ENCODE measurements at regions not wholly inside any gene's neighbourhood (a gene's known extent, or its start where the extent isn't known, plus 50 kb on each side); places are given as distances from the start of the nearest gene placed in this dataset.

DNA sequence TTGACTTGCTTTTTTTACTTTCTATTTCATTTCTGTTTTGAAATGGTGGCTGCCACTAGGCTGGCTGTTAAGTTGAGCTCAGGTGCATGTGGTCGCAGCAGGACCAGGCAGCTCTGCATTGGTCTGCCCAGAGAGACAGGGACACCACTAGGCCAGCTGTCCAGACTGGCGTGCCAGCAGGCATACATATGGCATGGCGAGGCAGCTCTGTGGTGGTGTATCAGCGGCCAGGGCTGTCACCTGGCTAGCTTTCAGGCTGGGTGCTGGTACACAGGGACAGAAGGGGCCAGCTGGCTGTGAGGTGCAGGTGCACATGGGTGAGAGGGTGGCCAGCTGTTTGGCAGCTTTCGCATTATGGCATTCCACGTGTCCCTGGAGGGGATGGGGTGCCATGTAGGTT, 654.0 kb upstream of the ACO1 start (continued):
- TF ChIP-seq TRIM24 (IDR thresholded peaks at IDR 0.05) (no peak), CHCHD3 (CRISPR knock-in tag; IDR thresholded peaks at IDR 0.05) (no peak), HMG20B (CRISPR knock-in tag; IDR thresholded peaks at IDR 0.05) (no peak)

DNA sequence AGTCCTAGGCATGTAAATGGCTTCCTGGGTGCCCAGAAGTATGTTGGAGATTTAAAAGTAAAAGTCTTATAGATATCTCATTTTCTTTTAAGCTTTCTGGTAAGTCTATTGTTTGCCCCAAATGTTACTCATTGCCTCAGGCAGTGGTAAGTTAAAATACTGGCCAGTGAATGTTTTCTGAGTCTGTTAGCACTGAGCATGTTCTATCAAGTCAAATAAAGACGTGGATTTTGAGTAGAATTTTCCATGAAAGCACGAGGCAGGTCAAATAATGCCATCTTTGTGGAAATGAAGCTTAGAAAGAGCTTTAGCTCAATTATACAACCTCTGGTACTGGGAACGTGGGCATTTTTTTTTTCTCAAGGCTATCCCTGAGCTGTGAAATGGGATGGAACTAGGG, 651.3 kb upstream of the ACO1 start:
- H3K36me3 ChIP-seq (ENCODE audit: control insufficient read depth, insufficient read depth, low read length): no peaks in the 10 kb centered on the region
- POLR2A ChIA-PET: no interaction called here

More for the DNA sequence above, 651.3 kb upstream of the ACO1 start:
- Histone ChIP-seq H3K79me2 (ENCODE audit: control insufficient read depth, insufficient read depth, low read length) (no peaks in the 10 kb centered on the region), H4K20me1 (replicated peaks; ENCODE audit: control insufficient read depth, insufficient read depth, low read length) (no peaks in the 10 kb centered on the region), H3K4me3 (no peak overlapping the region), H3K4me2 (ENCODE audit: insufficient read depth, low read length) (no peak overlapping the region), H3K27ac (ENCODE audit: extremely low read depth, low read depth, low read length) (no peak overlapping the region), H3K4me1 (replicated peaks in 1 of 2; ENCODE audit: control insufficient read depth in 2 of 2, insufficient read depth in 2 of 2, low read length in 2 of 2) (no peaks in the 10 kb centered on the region), H3K27me3 (ENCODE audit: control insufficient read depth in 2 of 2, insufficient read depth in 2 of 2, low read length in 2 of 2) (no peaks in the 10 kb centered on the region), H3K9me1 (ENCODE audit: control insufficient read depth, insufficient read depth, low read length) (no peaks in the 10 kb centered on the region), H3K9ac (ENCODE audit: insufficient read depth in 1 of 2, low read depth in 2 of 2, low read length in 2 of 2) (no peak overlapping the region), H2AFZ (ENCODE audit: low read depth, low read length) (no peak overlapping the region), H3K9me3 (replicated peaks; ENCODE audit: control insufficient read depth, insufficient read depth, low read depth, low read length) (no peaks in the 10 kb centered on the region)
- WGBS (ENCODE audit: insufficient coverage, low coverage, missing lambda C conversion rate): 0% methylated on average over 3 of the region's 3 CpGs
- no TSS peak for BruUV-seq (replicated peaks)
- DNase-seq (ENCODE audit: extremely low read depth in 1 of 4, low spot score in 3 of 4) (no peak), FAIRE-seq (no peak), ATAC-seq (no peak)
- TF ChIP-seq, protein P1, sequence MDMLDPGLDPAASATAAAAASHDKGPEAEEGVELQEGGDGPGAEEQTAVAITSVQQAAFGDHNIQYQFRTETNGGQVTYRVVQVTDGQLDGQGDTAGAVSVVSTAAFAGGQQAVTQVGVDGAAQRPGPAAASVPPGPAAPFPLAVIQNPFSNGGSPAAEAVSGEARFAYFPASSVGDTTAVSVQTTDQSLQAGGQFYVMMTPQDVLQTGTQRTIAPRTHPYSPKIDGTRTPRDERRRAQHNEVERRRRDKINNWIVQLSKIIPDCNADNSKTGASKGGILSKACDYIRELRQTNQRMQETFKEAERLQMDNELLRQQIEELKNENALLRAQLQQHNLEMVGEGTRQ (CRISPR knock-in tag; IDR thresholded peaks at IDR 0.05): no peak
- TF ChIP-seq NFE2 (IDR thresholded peaks at IDR 0.05; ENCODE audit: low read depth) (no peak), ZNF282 (CRISPR knock-in tag; IDR thresholded peaks at IDR 0.05) (no peak), ZNF444 (CRISPR knock-in tag; IDR thresholded peaks at IDR 0.05) (no peak), HNRNPK (IDR thresholded peaks at IDR 0.05; ENCODE audit: low read depth, low read length, poor library complexity, severe bottlenecking) (no peak), GATAD2A (IDR thresholded peaks at IDR 0.05) (no peak), PTRF (tag; IDR thresholded peaks at IDR 0.05) (no peak), CEBPB (tag; IDR thresholded peaks at IDR 0.05) (no peak), NFRKB (IDR thresholded peaks at IDR 0.05; ENCODE audit: low read depth) (no peak), ZBTB8A (IDR thresholded peaks at IDR 0.05; ENCODE audit: partially characterized antibody) (no peak), CXXC5 (CRISPR knock-in tag; IDR thresholded peaks at IDR 0.05) (no peak), GATAD2B (IDR thresholded peaks at IDR 0.05; ENCODE audit: borderline replicate concordance) (no peak), PTBP1 (IDR thresholded peaks at IDR 0.05; ENCODE audit: low read depth, low read length) (no peak)
- TF ChIP-seq, protein P2, sequence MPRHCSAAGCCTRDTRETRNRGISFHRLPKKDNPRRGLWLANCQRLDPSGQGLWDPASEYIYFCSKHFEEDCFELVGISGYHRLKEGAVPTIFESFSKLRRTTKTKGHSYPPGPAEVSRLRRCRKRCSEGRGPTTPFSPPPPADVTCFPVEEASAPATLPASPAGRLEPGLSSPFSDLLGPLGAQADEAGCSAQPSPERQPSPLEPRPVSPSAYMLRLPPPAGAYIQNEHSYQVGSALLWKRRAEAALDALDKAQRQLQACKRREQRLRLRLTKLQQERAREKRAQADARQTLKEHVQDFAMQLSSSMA (CRISPR knock-in tag; IDR thresholded peaks at IDR 0.05): no peak
- TF ChIP-seq, protein P3, sequence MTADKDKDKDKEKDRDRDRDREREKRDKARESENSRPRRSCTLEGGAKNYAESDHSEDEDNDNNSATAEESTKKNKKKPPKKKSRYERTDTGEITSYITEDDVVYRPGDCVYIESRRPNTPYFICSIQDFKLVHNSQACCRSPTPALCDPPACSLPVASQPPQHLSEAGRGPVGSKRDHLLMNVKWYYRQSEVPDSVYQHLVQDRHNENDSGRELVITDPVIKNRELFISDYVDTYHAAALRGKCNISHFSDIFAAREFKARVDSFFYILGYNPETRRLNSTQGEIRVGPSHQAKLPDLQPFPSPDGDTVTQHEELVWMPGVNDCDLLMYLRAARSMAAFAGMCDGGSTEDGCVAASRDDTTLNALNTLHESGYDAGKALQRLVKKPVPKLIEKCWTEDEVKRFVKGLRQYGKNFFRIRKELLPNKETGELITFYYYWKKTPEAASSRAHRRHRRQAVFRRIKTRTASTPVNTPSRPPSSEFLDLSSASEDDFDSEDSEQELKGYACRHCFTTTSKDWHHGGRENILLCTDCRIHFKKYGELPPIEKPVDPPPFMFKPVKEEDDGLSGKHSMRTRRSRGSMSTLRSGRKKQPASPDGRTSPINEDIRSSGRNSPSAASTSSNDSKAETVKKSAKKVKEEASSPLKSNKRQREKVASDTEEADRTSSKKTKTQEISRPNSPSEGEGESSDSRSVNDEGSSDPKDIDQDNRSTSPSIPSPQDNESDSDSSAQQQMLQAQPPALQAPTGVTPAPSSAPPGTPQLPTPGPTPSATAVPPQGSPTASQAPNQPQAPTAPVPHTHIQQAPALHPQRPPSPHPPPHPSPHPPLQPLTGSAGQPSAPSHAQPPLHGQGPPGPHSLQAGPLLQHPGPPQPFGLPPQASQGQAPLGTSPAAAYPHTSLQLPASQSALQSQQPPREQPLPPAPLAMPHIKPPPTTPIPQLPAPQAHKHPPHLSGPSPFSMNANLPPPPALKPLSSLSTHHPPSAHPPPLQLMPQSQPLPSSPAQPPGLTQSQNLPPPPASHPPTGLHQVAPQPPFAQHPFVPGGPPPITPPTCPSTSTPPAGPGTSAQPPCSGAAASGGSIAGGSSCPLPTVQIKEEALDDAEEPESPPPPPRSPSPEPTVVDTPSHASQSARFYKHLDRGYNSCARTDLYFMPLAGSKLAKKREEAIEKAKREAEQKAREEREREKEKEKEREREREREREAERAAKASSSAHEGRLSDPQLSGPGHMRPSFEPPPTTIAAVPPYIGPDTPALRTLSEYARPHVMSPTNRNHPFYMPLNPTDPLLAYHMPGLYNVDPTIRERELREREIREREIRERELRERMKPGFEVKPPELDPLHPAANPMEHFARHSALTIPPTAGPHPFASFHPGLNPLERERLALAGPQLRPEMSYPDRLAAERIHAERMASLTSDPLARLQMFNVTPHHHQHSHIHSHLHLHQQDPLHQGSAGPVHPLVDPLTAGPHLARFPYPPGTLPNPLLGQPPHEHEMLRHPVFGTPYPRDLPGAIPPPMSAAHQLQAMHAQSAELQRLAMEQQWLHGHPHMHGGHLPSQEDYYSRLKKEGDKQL (CRISPR knock-in tag; IDR thresholded peaks at IDR 0.05; ENCODE audit: borderline replicate concordance): no peak
- in situ Hi-C loops (cut with MboI) (no loop called here), intact Hi-C loops (cut with micrococcal nuclease) (no loop called here)
- CTCF ChIA-PET (ENCODE audit: low intra/inter-chr PET ratio): no interaction called here

Measured in K562 (cell line).